Amniotic epithelial cell (primary cell): ENCODE measurements at regions not wholly inside any gene's neighbourhood (a gene's known extent, or its start where the extent isn't known, plus 50 kb on each side); places are given as distances from the start of the nearest gene placed in this dataset.
"Not testable (repeated sequence)": the region's sequence is repeated elsewhere in the genome, so short reads cannot be mapped to it uniquely, and the experiment has no call there.

Source experiments
- DNase-seq: peaks from one replicate; pipeline ENCODE4 v3.0.0-alpha.2; 2010; ENCODE audit warnings: low read depth

DNA sequence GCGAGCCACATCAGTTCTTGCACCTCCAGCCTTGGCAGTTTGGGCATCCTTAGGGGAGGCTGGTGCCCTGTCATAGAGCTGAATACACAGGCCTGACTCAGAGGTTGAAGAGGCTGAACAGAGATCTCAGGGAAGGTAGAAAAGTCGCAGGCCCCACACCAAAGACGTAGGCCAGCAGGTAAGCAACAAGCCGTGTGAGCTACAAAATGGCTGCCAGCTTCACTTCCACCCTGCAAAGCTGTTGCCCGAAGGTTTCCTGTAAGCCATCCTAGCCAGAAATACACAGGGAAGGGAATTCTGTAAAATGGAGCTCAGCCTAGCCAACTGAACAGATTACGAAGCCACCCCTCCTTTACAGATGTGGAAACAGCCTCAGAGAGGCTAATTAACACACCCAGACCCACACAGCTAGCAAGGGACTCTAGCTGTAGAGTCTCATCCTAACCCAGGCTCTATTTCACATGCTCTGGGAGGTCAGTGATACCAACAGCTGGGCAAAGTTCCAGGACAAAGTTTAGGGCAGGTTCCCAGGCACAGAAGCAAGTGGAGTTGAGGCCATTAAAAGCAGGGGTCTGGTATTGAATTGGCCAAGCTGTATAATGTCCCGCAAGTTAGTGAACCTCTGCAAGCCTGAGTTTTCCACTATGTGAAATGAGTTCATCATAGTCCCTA, 66.3 kb upstream of the RASGRF1 start:
- no peak for DNase-seq

DNA sequence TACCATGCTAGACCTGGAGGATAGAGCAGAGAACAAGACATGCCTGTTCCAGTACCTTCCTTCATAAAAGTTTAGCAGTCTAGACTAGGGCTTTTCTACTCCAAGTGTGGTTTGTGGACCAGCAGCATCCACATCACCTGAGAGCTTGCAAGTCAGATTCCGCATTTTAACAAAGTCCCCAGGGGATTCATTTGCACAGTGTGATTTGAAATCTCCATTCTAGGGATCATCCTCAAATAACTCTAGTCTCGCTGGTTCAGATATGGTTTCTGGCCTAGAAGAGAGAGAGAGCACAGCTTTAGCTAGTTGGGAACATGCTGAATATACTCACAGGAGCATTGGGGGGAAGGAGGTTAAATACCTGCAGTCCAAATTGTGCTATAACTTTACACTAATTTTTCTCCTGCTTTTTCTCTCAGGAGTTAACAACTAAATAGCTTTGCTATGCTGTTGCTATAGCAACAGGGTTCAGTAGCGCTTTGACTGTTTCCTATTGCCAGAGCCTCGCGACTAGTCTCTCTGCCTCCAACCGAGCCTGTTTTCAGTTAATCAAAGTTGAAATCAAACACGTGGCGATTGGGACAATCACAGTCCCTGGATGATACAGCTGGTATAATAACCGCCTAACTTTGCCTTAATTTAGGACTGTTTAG, 64.0 kb upstream of the RASGRF1 start:
- DNase-seq = no peak

GRCh38 chr15:79144290-79144689, 53.7 kb upstream of the RASGRF1 start:
- not testable (repeated sequence) for DNase-seq

GRCh38 chr15:79140846-79141570, 50.4 kb upstream of the RASGRF1 start:
- no peak for DNase-seq
